HG03558 (cell line): ENCODE measurements at regions not wholly inside any gene's neighbourhood (a gene's known extent, or its start where the extent isn't known, plus 50 kb on each side); places are given as distances from the start of the nearest gene placed in this dataset.

Source experiments
- ATAC-seq: cut with Tn5 transposase; IDR thresholded peaks from one replicate; pipeline ENCODE4 v1.9.1; 2021; ENCODE audit warnings: moderate number of reproducible peaks; ENCODE audit not compliant: unreplicated experiment; ENCODE audit errors: extremely low read depth

- ATAC-seq = no peak
Observed at GRCh38 chr3:25355998-25356397, 72.1 kb upstream of the RARB start.

- no peak for ATAC-seq
Observed at GRCh38 chr3:25362118-25362517, 65.9 kb upstream of the RARB start.

GRCh38 chr3:25365636-25366035, 62.4 kb upstream of the RARB start:
- ATAC-seq = no peak

GRCh38 chr3:25367025-25367424, 61.0 kb upstream of the RARB start:
- no peak for ATAC-seq

- no peak for ATAC-seq
Observed at GRCh38 chr3:25372167-25372566, 55.9 kb upstream of the RARB start.

- no peak for ATAC-seq
Observed at GRCh38 chr3:25376340-25376739, 51.7 kb upstream of the RARB start.

GRCh38 chr3:25377042-25377441, 51.0 kb upstream of the RARB start:
- ATAC-seq = no peak
